Fibroblast of peridontal ligament (primary cell): ENCODE measurements at regions not wholly inside any gene's neighbourhood (a gene's known extent, or its start where the extent isn't known, plus 50 kb on each side); places are given as distances from the start of the nearest gene placed in this dataset.

Experiments
- DNase-seq: peaks from one replicate; pipeline ENCODE4 v3.0.0-alpha.2; 2010; ENCODE audit errors: extremely low read depth

DNA sequence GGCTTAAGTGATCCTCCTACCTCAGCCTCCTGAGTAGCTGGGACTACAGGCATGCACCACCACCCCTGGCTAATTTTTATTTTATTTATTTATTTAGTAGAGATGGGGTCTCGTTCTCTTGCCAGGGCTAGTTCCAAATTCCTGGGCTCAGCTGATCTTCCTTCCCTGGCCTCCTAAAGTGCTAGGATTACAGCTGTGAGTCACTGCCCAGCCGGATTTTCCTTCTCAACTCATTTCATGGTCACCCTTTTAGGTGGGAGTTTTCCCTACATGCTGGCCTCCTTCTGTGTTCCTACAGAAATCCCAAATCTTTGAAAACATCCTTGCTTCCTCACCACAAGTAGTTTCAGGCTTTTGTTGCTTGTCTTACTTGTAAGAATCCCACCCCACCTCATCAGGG, 102.1 kb upstream of the SIAH1 start:
- DNase-seq = no peak

- DNase-seq = no peak
Observed at GRCh38 chr16:48481772-48482171, 96.6 kb upstream of the SIAH1 start.

- no peak for DNase-seq
Observed at GRCh38 chr16:48481211-48481610, 96.0 kb upstream of the SIAH1 start.

GRCh38 chr16:48479955-48480354, 94.7 kb upstream of the SIAH1 start:
- DNase-seq = peak; percentile 48

DNA sequence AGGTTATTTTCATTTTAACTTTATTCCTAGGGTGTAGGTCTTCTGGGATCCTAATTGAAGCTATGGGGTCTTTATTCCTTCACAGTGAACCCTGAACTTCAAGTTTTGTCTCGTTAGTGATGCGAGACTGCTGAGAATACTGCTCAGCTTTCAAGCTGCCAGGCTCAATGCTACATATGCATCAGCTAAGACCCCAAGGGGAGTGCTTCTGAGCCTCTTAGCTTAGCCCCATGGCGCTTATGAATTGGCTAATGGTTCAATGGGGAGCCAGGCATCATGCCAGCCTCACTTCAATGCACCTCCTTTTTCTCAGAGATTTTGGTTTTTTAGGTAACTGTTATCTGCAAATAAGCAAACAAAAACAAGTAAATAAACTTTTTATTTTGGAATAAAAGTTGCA, 94.1 kb upstream of the SIAH1 start:
- DNase-seq = no peak

GRCh38 chr16:48478393-48478792, 93.2 kb upstream of the SIAH1 start:
- DNase-seq = no peak

DNA sequence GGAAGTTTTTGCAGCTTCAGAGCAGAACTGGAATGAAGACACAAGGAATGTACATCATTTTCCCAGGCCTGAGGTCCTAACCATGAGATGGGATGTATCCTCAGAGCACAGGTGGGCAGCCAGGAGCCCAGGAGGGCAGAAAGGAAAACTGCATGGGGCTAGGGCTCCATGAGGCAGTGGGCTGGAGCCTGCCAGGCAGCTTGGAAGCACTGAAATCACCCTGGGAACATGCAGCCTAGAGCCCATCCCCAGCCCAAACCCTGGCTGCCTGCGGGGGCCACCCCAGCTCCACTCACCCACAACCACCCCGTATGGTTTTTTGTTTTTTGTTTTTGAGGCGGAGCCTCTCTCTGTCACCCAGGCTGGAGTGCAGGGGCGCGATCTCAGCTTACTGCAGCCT, 86.2 kb upstream of the SIAH1 start:
- DNase-seq = no peak

- no peak for DNase-seq
Observed at GRCh38 chr16:48462106-48462740, 77.0 kb upstream of the SIAH1 start.

GRCh38 chr16:48459167-48459566, 74.0 kb upstream of the SIAH1 start:
- DNase-seq = no peak

- no peak for DNase-seq
Observed at GRCh38 chr16:48454051-48454450, 68.8 kb upstream of the SIAH1 start.

- no peak for DNase-seq
Observed at GRCh38 chr16:48452991-48453760, 68.0 kb upstream of the SIAH1 start.

DNA sequence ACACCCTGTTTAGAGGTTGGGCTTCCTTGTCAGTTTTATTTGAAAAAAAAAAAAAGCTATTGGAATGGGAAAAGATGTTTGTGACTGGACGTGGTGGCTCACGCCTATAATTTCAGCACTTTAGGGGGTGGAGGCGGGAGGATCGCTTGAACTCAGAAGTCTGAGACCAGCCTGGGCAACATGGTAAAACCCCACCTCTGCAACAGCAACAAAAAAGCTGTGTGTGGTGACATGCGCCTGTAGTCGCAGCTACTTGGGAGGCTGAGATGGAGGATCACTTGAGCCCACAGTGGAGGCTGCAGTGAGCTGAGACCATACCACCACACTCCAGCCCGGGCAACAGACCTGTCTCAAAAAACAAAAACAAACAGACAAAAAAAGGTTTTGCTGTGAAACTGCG, 66.1 kb upstream of the SIAH1 start:
- DNase-seq = no peak

- DNase-seq = peak; percentile 53
Observed at GRCh38 chr16:48450367-48450766, 65.2 kb upstream of the SIAH1 start.

DNA sequence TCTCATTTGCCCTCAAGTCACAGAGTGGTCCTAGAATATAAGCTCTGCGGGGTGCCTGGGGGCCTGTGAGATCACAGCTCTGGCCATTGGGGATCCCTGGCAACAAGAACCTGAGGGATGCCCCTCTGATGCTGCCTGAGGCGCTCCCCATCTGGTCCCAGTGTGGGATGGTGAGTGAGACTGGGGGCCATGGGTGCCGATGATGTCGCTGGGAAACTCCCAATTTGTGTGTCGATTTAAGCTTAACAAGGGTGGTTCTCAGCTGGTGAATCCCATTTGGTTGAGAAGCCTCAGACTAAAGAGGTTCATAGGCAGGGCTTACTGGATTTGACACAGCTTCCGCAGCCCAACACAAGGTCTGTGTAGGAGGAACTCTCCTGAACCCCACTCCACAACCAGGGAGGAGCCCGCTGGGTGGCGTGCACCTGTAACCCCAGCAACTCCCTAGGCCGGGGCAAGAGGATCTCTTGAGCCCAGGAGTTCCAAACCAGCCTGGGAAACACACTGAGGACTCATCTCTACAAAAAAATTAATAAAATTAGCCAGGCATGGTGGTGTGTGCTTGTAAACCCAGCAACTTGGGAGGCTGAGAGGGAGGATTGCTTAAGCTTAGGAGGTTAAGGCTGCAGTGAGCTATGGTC, 63.7 kb upstream of the SIAH1 start:
- no peak for DNase-seq

GRCh38 chr16:48447940-48448536, 62.8 kb upstream of the SIAH1 start:
- DNase-seq = no peak

- DNase-seq = no peak
Observed at GRCh38 chr16:48447428-48447827, 62.2 kb upstream of the SIAH1 start.

GRCh38 chr16:48446534-48446920, 61.3 kb upstream of the SIAH1 start:
- no peak for DNase-seq

DNA sequence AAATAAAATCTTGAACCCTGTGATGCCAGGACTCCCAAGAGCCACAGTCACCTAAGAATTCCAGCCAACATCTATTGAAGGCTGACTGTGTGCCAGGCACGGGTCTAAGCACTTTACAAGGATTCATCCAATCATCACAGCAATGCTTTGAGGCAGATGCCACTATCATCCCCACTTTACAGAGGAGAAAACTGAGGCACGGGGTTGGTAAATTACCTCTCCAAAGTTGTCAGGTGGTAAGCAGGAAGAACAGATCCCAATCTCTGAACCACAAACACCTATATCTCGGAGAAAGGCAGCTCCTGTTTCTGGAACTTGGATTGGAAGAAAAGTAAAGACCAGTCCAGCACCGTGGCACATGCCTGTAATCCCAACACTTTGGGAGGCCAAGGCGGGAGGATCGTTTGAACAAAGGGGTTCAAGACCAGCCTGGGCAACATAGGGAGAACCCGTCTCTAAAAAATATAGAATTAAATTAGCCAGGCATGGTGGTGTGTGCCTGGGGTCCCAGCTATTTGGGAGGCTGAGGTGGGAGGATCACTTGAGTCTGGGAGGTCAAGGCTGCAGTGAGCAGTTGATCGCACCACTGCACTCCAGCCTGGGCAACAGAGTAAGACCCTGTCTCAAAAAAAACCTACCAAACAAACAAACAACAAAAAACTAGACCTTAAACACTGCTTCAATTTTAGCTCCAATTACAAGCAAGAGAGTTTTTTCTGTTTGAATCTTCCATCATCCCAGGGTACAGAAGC, 60.7 kb upstream of the SIAH1 start:
- DNase-seq = no peak

GRCh38 chr16:48444574-48444973, 59.4 kb upstream of the SIAH1 start:
- peak; percentile 90 for DNase-seq

DNA sequence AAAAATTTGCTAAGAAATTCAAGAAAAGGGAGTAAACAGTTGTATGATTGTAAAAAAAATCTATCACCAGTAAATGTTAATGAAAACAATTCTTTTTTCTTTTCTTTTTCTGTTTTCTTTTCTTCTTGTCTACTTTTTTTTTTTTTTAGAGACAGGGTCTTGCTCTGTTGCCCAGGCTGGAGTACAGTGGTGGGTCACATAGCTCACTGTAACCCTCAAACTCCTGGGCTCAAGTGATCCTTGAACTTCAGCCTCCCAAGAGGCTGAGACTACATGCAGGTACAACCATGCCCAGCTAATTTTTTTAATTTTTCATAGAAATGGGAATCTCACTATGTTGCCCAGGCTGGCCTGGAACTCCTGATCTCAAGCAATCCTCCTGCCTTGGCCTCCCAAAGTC, 57.2 kb upstream of the SIAH1 start:
- DNase-seq = no peak

DNA sequence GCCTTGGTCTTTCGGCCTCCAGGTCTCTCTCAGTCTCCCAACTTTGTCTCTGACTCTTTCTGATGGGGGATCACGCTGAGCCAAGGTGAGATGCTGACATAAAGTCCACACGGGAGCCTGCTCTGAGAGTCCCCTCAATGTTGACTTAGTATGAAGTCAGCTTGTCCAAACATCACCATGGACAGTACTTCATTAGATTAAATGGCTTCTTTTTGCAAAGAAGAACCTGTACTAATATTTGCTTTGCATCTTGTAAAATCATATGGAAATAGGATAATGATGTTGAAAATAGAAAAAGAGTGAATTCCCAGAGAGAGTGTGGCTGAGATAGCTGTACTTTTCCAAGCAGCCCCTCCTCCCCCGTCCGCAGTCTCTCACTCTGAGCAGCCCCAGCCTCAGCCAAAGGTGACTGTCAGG, 56.7 kb upstream of the SIAH1 start:
- no peak for DNase-seq

DNA sequence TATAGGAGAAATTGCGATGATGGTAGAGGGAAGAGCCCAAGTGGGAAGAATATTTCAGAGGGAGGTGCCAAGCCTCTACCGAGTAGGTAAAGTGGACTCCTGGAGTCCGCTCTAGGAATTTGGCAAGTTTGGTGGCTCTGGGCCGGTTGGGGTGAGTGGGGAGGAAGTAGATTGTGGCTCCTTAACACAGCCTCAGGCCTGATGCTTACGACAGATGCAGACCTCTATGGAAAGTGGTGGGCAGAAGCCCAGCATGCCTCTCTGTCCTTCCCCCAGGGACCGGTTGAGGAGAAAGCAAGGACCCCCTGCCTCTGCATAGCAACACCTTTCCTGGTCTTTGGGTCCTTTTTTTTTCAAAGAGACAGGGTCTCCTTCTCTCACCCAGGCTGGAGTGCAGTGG, 55.9 kb upstream of the SIAH1 start:
- DNase-seq = no peak
